Breast epithelium (tissue), 3 donors: ENCODE measurements at regions not wholly inside any gene's neighbourhood (a gene's known extent, or its start where the extent isn't known, plus 50 kb on each side); places are given as distances from the start of the nearest gene placed in this dataset.

Experiments used
- CTCF ChIP-seq, 3 donors: fragments of 450-650 bp; IDR thresholded peaks; one replicate each; pipeline ENCODE4 v1.5.1; 2016 to 2017; ENCODE audit warnings: antibody characterized with exemption in 3 of 3, mild to moderate bottlenecking in 3 of 3, moderate library complexity in 3 of 3
- POLR2A ChIP-seq: fragments of 450-650 bp; IDR thresholded peaks from one replicate; pipeline ENCODE4 v1.6.1; 2016; ENCODE audit warnings: antibody characterized with exemption, mild to moderate bottlenecking, moderate library complexity

- TF ChIP-seq POLR2A: no peak
- TF ChIP-seq CTCF (IDR thresholded peaks at IDR 0.05): no peak
Measured at GRCh38 chr22:48268293-48268692, 1505.8 kb downstream of the TBC1D22A start.
